Left forelimb (tissue), 1 donor: ENCODE measurements at regions not wholly inside any gene's neighbourhood (a gene's known extent, or its start where the extent isn't known, plus 50 kb on each side); places are given as distances from the start of the nearest gene placed in this dataset.
"Not testable (repeated sequence)": the region's sequence is repeated elsewhere in the genome, so short reads cannot be mapped to it uniquely, and the experiment has no call there.

ENCODE experiments used
- DNase-seq: peaks from one replicate; pipeline ENCODE4 v3.0.0-alpha.2; 2018; ENCODE audit warnings: low spot score

GRCh38 chr4:38385093-38386004 lies 278.6 kb upstream of the KLF3 start:
- DNase-seq, result no peak

- DNase-seq, result no peak
These were observed 277.9 kb upstream of the KLF3 start for GRCh38 chr4:38386005-38386551.

- no peak for DNase-seq
These were observed 277.3 kb upstream of the KLF3 start for GRCh38 chr4:38386654-38387188.

- no peak for DNase-seq
These were observed 276.7 kb upstream of the KLF3 start for GRCh38 chr4:38387348-38387747.

GRCh38 chr4:38387819-38388218 lies 276.2 kb upstream of the KLF3 start:
- no peak for DNase-seq

- DNase-seq, result not testable (repeated sequence)
These were observed 275.1 kb upstream of the KLF3 start for GRCh38 chr4:38388907-38389306.

- no peak for DNase-seq
These were observed 272.9 kb upstream of the KLF3 start for GRCh38 chr4:38390969-38391545.

GRCh38 chr4:38392223-38392855 lies 271.7 kb upstream of the KLF3 start:
- no peak for DNase-seq

- no peak for DNase-seq
These were observed 267.9 kb upstream of the KLF3 start for GRCh38 chr4:38396091-38396490.

GRCh38 chr4:38396845-38397547 lies 267.0 kb upstream of the KLF3 start:
- DNase-seq, result no peak

GRCh38 chr4:38400946-38401345 lies 263.1 kb upstream of the KLF3 start:
- no peak for DNase-seq

- no peak for DNase-seq
These were observed 257.8 kb upstream of the KLF3 start for GRCh38 chr4:38406243-38406642.

GRCh38 chr4:38409852-38410251 lies 254.1 kb upstream of the KLF3 start:
- DNase-seq, result no peak

GRCh38 chr4:38411092-38411491 lies 252.9 kb upstream of the KLF3 start:
- no peak for DNase-seq

- no peak for DNase-seq
These were observed 251.9 kb upstream of the KLF3 start for GRCh38 chr4:38411981-38412536.

- no peak for DNase-seq
These were observed 250.3 kb upstream of the KLF3 start for GRCh38 chr4:38413524-38414341.

GRCh38 chr4:38414410-38414809 lies 249.6 kb upstream of the KLF3 start:
- DNase-seq, result no peak

- no peak for DNase-seq
These were observed 248.3 kb upstream of the KLF3 start for GRCh38 chr4:38415682-38416081.

GRCh38 chr4:38416450-38417014 lies 247.5 kb upstream of the KLF3 start:
- DNase-seq, result no peak

- DNase-seq, result not testable (repeated sequence)
These were observed 243.7 kb upstream of the KLF3 start for GRCh38 chr4:38420254-38420653.
